GM18951 (cell line): ENCODE measurements at regions not wholly inside any gene's neighbourhood (a gene's known extent, or its start where the extent isn't known, plus 50 kb on each side); places are given as distances from the start of the nearest gene placed in this dataset.

ENCODE experiments used
- POLR2A ChIP-seq: IDR thresholded peaks from 4 replicates; pipeline ENCODE4 v1.6.1; 2011; ENCODE audit warnings: mild to moderate bottlenecking; ENCODE audit not compliant: insufficient read length, insufficient read depth; ENCODE audit errors: extremely low read depth
- in situ Hi-C: fragments of 300-500 bp; cut with MboI; formaldehyde crosslinking; loops from one replicate; pipeline ENCODE4 v1.12.0; 2022; ENCODE audit warnings: low sequenced_read_pairs, mixed read lengths, inconsistent platforms; ENCODE audit not compliant: unreplicated experiment

GRCh38 chr2:145845923-145846322 is 1326.0 kb upstream of the ZEB2 start:
- no peak for TF ChIP-seq POLR2A
- in situ Hi-C loops: no loop called here

- in situ Hi-C loops: no loop called here
- TF ChIP-seq POLR2A: no peak
Observed at GRCh38 chr2:145845207-145845894, 1325.4 kb upstream of the ZEB2 start.

GRCh38 chr2:145841973-145842372 is 1322.1 kb upstream of the ZEB2 start:
- in situ Hi-C loops: no loop called here
- no peak for TF ChIP-seq POLR2A

DNA sequence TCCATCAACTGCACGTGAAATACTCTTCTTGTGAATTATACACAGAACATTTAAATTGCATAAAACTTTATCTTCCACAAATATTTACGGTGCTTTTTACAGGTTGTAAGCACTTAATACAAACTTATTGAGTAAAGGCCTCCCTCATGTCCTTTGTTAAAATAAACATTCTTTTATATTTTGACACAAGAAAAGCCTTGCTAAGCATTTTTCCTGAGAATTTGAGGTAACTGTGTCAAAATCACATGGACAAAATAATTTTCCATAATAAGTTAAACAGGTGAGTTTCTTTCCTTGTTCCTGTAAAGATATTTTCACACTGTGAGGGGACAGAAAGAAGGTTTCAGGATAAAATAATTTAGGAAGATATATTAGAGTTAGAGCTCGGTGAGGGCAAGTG is 1317.1 kb upstream of the ZEB2 start:
- TF ChIP-seq POLR2A: no peak
- in situ Hi-C loops: no loop called here

DNA sequence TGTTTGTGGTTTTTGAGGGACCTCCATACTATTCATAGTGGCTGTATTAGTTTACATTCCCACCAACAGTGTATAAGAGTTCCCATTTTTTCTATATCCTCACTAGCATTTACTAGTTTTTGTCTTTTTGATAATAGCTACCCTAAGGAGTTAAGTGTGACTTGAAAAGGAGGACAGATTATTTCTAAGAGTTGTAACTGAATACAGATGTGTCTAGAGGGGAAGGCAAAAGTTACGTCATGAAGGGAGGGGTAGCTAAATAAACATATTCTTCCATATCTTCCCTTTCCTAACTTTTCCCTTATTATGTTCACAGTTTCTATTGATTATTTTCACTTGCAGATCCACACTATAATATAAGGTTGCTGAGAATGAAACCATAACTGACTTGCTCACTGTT is 1315.7 kb upstream of the ZEB2 start:
- in situ Hi-C loops: no loop called here
- TF ChIP-seq POLR2A: no peak

- TF ChIP-seq POLR2A: no peak
- in situ Hi-C loops: no loop called here
Observed at GRCh38 chr2:145832681-145833080, 1312.8 kb upstream of the ZEB2 start.

DNA sequence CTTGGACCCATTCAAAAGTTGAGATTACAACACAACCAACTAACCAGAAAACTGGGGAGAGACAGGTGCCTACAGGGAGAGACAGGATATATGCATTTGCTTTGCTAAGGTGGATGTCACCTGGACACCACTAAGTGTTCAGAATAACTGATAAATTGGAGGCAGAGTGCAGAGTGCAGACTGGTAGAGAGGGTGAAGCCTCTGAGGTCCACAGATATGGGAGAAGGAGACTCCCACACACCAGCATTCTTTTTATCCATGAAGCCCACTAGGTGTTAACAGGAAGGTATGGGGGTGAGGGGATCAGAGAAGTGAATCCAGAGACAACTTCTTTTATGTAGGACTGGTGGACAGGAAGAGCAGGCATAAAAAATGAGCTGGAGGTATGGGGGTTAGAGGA is 1310.0 kb upstream of the ZEB2 start:
- no peak for TF ChIP-seq POLR2A
- in situ Hi-C loops: no loop called here

GRCh38 chr2:145827235-145827634 is 1307.3 kb upstream of the ZEB2 start:
- TF ChIP-seq POLR2A: no peak
- in situ Hi-C loops: no loop called here

GRCh38 chr2:145824384-145824783 is 1304.5 kb upstream of the ZEB2 start:
- in situ Hi-C loops: no loop called here

DNA sequence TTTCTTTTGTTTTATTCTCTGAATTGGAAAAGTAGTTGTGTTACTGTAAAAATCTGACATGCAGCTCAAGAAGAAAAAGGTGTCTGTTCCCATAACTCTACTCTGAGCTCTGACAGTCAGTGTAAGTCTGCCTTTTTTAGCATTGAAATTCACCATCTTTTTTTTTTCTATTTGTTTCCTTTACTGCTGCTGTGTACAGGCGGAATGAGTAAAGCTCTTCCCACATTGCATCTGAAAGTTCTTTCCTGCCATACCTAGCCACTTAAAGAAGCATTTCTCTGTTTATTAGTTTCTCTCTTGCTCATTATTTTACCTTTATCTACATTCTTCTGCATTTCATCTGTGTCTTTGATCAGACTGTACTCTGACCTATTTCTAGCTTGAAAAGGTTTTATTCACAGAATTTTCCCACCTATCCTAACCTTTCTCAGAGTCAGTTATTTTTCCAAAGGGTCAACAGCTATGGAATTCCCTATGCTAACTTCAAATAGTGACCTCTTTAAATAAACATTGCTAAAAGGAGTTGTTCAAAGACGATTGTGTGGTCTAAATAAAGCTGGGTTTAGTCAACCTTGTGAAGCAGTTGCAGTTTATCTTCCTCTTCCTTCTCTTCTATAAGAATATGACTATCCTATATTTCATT is 1303.1 kb upstream of the ZEB2 start:
- in situ Hi-C loops: no loop called here
- TF ChIP-seq POLR2A: no peak

More at GRCh38 chr2:145824384-145824783, 1304.5 kb upstream of the ZEB2 start:
- TF ChIP-seq POLR2A: no peak

- TF ChIP-seq POLR2A: no peak
- in situ Hi-C loops: no loop called here
Observed at GRCh38 chr2:145820651-145821050, 1300.7 kb upstream of the ZEB2 start.

DNA sequence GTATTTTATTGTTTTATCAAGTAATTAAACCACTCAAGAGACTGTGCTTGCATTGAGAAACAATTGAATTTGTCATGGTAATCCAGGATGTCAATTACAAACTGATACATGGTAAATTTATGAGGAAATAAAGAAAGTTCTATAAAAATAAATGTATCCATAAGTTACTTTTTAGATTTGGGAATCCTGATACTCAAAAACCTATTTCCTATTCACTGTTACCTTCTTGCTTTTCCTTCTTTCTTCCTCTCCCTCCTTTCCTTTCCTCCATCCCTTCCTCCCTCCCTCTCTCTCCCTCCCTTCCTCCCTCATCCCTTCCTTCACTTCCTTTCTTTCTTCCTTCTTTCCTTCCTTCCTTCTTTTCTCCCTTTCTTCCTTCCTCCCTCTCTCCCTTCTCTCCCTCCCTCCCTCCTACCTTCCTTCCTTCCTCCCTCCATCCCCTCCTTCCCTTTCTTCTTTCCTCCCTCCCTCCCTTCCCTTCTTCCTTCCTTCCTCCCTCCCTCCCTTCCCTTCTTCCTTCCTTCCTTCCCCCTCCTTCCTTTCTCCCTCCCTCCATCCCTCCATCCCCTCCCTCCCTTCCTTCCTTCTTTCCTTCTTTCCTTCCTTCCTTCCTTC is 1299.1 kb upstream of the ZEB2 start:
- no peak for TF ChIP-seq POLR2A
- in situ Hi-C loops: no loop called here

DNA sequence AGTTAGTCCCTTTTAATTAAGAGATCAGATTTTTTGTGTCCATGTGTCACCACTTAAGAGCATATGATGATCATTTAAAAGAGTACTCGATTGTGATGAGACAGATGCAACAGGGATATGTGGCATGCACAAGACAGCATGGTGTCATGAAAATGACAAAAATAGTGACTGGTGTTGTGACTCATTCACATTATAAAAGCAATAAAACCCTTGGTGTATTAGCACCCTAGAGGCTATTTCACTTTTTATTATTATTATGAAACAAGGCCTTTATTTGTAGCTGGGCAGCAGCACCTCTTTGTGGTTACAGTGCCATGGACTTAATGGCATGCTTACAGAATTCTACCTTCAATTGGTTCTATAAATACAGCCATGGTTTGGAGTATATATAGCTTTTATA is 1296.0 kb upstream of the ZEB2 start:
- TF ChIP-seq POLR2A: no peak
- in situ Hi-C loops: no loop called here

DNA sequence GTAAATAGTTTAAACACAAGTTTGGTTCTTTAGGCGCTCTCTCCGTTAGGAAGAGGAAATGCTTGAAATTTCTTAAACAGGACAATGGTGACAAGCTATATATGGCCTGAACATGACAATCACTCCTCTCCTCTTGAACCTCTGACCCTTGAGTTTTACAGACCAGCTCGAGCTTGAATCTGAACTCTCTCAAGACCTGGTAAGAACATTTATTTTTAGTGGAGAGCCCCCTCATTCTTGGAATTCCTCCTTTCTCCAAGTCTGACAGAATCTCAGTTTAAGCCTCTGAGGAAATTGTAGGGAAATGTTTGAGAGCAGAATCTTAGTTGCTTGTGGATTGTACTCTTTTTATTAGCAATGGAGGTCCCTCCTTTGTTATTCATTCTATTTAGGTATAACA is 1293.6 kb upstream of the ZEB2 start:
- no peak for TF ChIP-seq POLR2A
- in situ Hi-C loops: no loop called here

DNA sequence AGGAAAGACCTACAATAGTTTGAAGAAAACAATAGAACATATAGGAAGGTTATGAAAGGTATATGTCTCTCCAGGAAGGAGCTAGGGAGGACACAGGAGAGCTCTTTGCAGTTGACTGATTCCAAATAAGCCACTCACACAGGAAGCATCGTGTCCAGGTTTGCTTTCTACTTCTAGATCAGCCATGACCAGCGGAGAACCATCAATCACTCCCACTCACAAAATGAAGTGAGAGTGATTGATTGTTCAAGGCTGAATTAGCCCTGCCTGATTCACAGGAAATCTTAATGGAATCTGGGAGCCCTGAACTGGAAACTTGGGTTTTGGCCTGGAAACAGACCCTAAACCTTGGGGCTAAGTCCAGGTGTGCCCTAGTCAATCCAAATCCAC is 1292.2 kb upstream of the ZEB2 start:
- in situ Hi-C loops: no loop called here
- TF ChIP-seq POLR2A: no peak
